Kidney (tissue), 13 donors: ENCODE measurements at regions not wholly inside any gene's neighbourhood (a gene's known extent, or its start where the extent isn't known, plus 50 kb on each side); places are given as distances from the start of the nearest gene placed in this dataset.

Experiments
- DNase-seq, 5 donors: peaks; one replicate each; pipeline ENCODE4 v3.0.0-alpha.2; 2013 to 2020
- FAIRE-seq: peaks from 2 replicates; lab custom pipeline; 2012; peaks lifted over from hg19 to GRCh38; lab: Jason Lieb, UNC
- H3K27ac ChIP-seq, 2 donors: one replicate each; pipeline ENCODE4 v1.7.0; 2013; ENCODE audit warnings: low read depth in 2 of 2, low read length in 2 of 2, inconsistent platforms in 1 of 2
- H3K27me3 ChIP-seq: one replicate; pipeline ENCODE4 v1.7.1; 2013; ENCODE audit warnings: low read length, inconsistent platforms; ENCODE audit not compliant: control insufficient read depth, insufficient read depth
- H3K36me3 ChIP-seq, 3 donors: one replicate each; pipeline versions ENCODE4 v1.7.0 to v1.7.1; 2013; ENCODE audit warnings: low read length in 3 of 3, control low read depth in 1 of 3, inconsistent platforms in 1 of 3; ENCODE audit not compliant: insufficient read depth in 3 of 3, control insufficient read depth in 2 of 3
- H3K4me1 ChIP-seq, 3 donors: one replicate each; pipeline versions ENCODE4 v1.7.0 to v1.7.1; 2013; ENCODE audit warnings: low read length in 3 of 3, inconsistent platforms in 1 of 3, low read depth in 1 of 3; ENCODE audit not compliant: control insufficient read depth in 2 of 3, insufficient read depth in 2 of 3
- H3K4me3 ChIP-seq, 3 donors: one replicate each; pipeline versions ENCODE4 v1.7.0 to v1.8.1; 2013; ENCODE audit warnings: low read length in 3 of 3, control low read depth in 1 of 3, inconsistent platforms in 1 of 3
- H3K9ac ChIP-seq, 3 donors: one replicate each; pipeline versions ENCODE4 v1.7.0 to v1.7.1; 2013; ENCODE audit warnings: low read length in 3 of 3, control low read depth in 1 of 3, inconsistent platforms in 1 of 3
- H3K9me3 ChIP-seq, 3 donors: one replicate each; pipeline versions ENCODE4 v1.7.0 to v1.7.1; 2013; ENCODE audit warnings: low read length in 3 of 3, control low read depth in 1 of 3, inconsistent platforms in 1 of 3; ENCODE audit not compliant: control insufficient read depth in 2 of 3, insufficient read depth in 1 of 3
- CTCF ChIP-seq: IDR thresholded peaks from 3 replicates; pipeline ENCODE4 v1.5.1; 2012; ENCODE audit warnings: mild to moderate bottlenecking, moderate library complexity, borderline replicate concordance; ENCODE audit not compliant: insufficient read depth; ENCODE audit errors: extremely low read depth
- intact Hi-C: fragments of 100-400 bp; cut with DNase I; formaldehyde crosslinking; loops from one replicate; pipeline ENCODE4 v1.11.1; 2022
- donor health status: control.
- donor health status: control.
- donor health status: control.
- donor health status: control.
- donor health status: control.
- donor health status: DM: yes; HTN: yes; CAD: no.
- donor health status: Normal renal cell carcinoma (clear cell type).

DNA sequence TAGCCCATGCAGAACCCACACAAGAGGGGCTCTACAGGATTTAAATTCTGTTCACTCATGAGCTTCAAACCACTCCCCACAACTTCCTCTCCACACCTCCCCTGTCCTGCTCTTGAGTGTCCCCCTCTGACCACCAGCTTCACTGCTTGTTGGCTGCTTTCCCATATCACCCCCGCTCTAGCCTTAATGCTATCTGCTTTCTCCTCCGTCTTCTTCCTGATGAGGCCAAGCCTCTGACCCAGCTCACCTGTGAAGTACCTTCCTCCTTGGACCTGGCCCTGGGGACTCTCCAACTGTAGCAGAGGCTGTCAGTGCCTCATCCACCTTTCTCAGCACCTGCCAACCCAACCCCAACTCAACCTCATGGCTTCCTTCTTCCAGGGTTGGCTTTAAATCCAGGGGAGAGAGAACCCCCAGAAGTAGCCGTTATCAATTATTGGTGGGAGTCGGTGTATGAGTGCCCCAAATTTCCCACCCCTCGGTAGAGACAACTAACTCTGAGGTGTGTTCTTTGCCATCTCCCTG, 174.8 kb downstream of the MINAR1 start:
- TF ChIP-seq CTCF: no peak
- Histone ChIP-seq H3K4me3 (no peak overlapping the region), H3K27me3 (no peaks in the 10 kb centered on the region), H3K27ac (no peak overlapping the region), H3K9me3 (no peaks in the 10 kb centered on the region), H3K9ac (no peak overlapping the region), H3K4me1 (no peaks in the 10 kb centered on the region), H3K36me3 (no peaks in the 10 kb centered on the region)
- DNase-seq (no peak), FAIRE-seq (no peak)
- intact Hi-C loops: no loop called here

DNA sequence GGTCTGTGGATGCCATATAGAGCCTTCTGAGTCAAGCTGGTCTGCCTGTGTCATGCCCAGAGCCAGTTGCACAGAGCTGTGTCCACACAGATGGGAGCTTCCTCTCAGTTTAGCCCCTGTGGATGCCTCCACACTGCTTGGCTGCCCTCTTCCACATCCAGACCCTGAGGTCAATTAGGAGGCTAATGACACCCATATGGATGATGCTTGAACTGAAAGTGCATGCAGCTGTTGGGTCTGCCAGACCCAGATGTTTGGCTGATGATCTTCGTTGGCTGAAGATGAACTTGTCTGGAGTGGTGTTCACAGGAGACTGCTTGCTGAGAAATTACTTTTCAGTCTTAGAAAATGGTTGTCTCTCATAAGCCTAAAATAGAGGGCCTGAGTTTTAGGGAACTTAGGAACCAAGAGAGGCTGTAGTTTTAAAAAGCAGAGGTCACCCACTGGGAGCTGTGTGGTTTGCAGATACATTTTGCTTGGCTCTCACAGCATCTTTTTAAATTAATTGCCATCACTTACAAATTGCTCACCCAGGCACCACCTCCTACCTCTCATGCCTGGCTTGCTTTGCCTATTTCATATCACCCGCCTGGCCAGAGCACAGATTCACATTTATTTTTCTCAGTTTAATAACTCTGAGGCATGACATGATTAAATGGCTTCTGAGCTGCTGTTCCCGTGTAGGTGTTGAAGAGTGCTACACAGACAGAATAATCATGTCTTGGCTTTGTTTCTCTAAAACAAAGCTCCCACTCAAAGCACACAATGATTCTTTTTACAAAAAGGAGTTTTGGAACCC, 176.1 kb downstream of the MINAR1 start:
- DNase-seq: no peak
- no peaks in the 10 kb centered on the region for H3K4me1 ChIP-seq
- H3K9me3 ChIP-seq: no peaks in the 10 kb centered on the region
- intact Hi-C loops: no loop called here
- H3K9ac ChIP-seq: no peak overlapping the region
- no peak overlapping the region for H3K27ac ChIP-seq
- FAIRE-seq: no peak
- no peaks in the 10 kb centered on the region for H3K36me3 ChIP-seq
- H3K27me3 ChIP-seq: no peaks in the 10 kb centered on the region
- no peak for TF ChIP-seq CTCF
- H3K4me3 ChIP-seq: no peak overlapping the region

GRCh38 chr15:79609506-79609905, 177.4 kb downstream of the MINAR1 start:
- Histone ChIP-seq H3K4me1 (no peaks in the 10 kb centered on the region), H3K27ac (no peak overlapping the region), H3K27me3 (no peaks in the 10 kb centered on the region), H3K36me3 (no peaks in the 10 kb centered on the region), H3K9ac (no peak overlapping the region), H3K4me3 (no peak overlapping the region), H3K9me3 (no peaks in the 10 kb centered on the region)
- FAIRE-seq: no peak
- no peak for TF ChIP-seq CTCF
- peak in 2 of 5 donors; percentile 14 to 24 for DNase-seq
- intact Hi-C loops: no loop called here
